Activated naive CD4-positive, alpha-beta T cell treated with anti-CD3 and anti-CD28 coated beads for 36 hours (primary cell): ENCODE measurements at regions not wholly inside any gene's neighbourhood (a gene's known extent, or its start where the extent isn't known, plus 50 kb on each side); places are given as distances from the start of the nearest gene placed in this dataset.
"Not testable (repeated sequence)": the region's sequence is repeated elsewhere in the genome, so short reads cannot be mapped to it uniquely, and the experiment has no call there.

Source experiments
- CTCF ChIA-PET: fragments of 350-600 bp; sonication (Branson Sonifier 250); formaldehyde crosslinking; loops from one replicate; lab custom pipeline; 2021; ENCODE audit warnings: antibody characterized with exemption; lab: Charles Lee
- DNase-seq: peaks from one replicate; pipeline ENCODE4 v3.0.0-alpha.2; 2020
- H3K27ac Mint-ChIP-seq: one replicate; pipeline ENCODE4 v1.8.0; 2021; ENCODE audit warnings: mild to moderate bottlenecking, mixed read lengths
- H3K27me3 Mint-ChIP-seq: one replicate; pipeline ENCODE4 v1.8.0; 2021; ENCODE audit warnings: low read depth, mixed read lengths
- H3K36me3 Mint-ChIP-seq: one replicate; pipeline ENCODE4 v1.8.0; 2021; ENCODE audit warnings: low read depth, mixed read lengths
- H3K4me1 Mint-ChIP-seq: one replicate; pipeline ENCODE4 v1.8.0; 2021; ENCODE audit warnings: low read depth, mixed read lengths
- H3K4me3 Mint-ChIP-seq: one replicate; pipeline ENCODE4 v1.8.0; 2021; ENCODE audit warnings: mild to moderate bottlenecking, moderate library complexity, mixed read lengths
- H3K9me3 Mint-ChIP-seq: one replicate; pipeline ENCODE4 v1.8.0; 2021; ENCODE audit warnings: mixed read lengths
- intact Hi-C: fragments of 100-400 bp; cut with micrococcal nuclease; formaldehyde crosslinking; loops from one replicate; pipeline ENCODE4 v1.15.1; 2023

DNA sequence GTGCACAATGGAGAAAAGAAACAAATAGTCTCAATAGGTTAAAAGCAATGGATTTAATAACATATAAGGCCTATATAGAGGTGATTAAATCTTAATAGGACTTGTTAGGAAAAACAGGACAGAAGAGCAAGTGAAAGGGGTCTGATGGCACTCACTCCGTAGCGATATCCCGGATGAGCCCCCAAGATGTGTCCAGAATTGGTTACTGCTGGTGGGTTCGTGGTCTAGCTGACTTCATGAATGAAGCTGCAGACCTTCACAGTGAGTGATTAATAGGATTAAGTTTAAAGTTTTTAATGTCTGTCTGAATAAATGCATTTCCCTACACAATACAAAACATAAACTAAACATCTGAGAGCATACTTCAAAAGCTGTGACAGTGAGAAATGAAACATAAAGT lies 110.4 kb upstream of the FAM174A start:
- no peaks in the 10 kb centered on the region for H3K27me3 Mint-ChIP-seq
- intact Hi-C loops: no loop called here
- no peak overlapping the region for H3K27ac Mint-ChIP-seq
- H3K9me3 Mint-ChIP-seq: peaks cover 14% of the 10 kb centered on the region
- H3K4me1 Mint-ChIP-seq: no peaks in the 10 kb centered on the region
- CTCF ChIA-PET: no interaction called here
- DNase-seq: no peak
- H3K36me3 Mint-ChIP-seq: peaks cover 5% of the 10 kb centered on the region
- no peak overlapping the region for H3K4me3 Mint-ChIP-seq

DNA sequence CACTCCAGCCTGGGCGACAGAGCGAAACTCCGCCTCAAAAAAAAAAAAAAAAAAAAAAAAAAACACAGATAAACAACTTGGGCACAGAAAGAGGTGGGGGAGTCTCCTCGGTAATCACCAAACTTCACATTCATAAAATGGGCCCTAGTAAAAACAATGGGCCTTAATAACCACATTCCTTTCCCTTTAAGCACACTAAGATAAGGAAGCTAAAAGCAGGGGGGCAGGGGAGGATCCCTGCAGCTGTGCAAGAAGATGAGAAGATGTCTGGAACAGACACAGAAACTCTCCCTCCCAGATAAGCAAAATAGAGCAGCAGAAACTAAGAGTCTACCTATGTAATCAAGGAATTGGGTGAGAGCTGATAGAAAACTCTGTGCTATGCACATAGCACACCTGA lies 111.2 kb upstream of the FAM174A start:
- H3K4me1 Mint-ChIP-seq: no peaks in the 10 kb centered on the region
- peaks cover 5% of the 10 kb centered on the region for H3K36me3 Mint-ChIP-seq
- H3K27ac Mint-ChIP-seq: no peak overlapping the region
- H3K9me3 Mint-ChIP-seq: peaks cover 14% of the 10 kb centered on the region
- intact Hi-C loops: no loop called here
- H3K4me3 Mint-ChIP-seq: no peak overlapping the region
- CTCF ChIA-PET: interaction anchor here (0.5 kb wide), 1 partner anchor 924 kb away, joined by 3 read pairs; no protein-coding TSS in a partner anchor
- no peak for DNase-seq
- H3K27me3 Mint-ChIP-seq: no peaks in the 10 kb centered on the region

DNA sequence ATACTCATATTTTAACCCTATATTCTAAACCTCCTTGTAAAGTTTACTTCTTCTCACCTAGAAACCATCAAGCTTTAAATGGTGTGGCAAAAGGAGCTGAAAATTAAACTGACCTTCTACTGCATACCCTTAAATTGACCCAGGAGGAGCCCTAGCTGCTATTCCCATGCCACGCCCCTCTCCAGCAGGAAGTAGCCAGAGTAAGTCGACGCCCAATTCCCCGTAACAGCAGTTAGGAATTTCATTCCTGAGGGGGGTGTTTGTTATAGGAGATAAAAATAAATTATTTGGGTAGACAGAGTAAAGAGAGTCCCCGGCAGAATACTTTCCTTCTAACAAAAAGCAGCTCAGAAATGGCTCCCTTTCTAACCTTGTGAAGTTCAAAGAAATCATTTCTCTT lies 111.8 kb upstream of the FAM174A start:
- H3K27me3 Mint-ChIP-seq: no peaks in the 10 kb centered on the region
- no peaks in the 10 kb centered on the region for H3K4me1 Mint-ChIP-seq
- no peak overlapping the region for H3K4me3 Mint-ChIP-seq
- peaks cover 14% of the 10 kb centered on the region for H3K9me3 Mint-ChIP-seq
- H3K27ac Mint-ChIP-seq: no peak overlapping the region
- DNase-seq: no peak
- H3K36me3 Mint-ChIP-seq: peaks cover 5% of the 10 kb centered on the region
- CTCF ChIA-PET: no interaction called here
- intact Hi-C loops: no loop called here

DNA sequence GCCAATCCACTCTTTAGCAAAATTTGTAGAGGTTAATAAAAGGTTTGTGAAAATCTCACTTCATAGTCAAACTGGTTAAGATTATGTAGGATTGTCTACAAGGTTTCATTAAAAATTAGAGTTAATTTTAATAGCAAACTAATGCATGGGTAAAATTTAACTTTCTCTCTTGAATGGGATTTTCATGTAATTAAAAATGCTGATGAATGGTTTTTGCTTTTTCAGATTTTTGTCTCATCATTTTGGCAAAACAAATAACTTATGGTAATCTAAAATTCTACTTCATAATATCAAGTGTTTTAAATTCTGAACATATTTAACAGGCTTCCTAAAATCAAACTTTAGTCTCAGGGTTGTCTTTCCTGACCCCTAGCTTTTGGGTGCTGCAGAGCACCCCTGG lies 113.8 kb upstream of the FAM174A start:
- intact Hi-C loops: no loop called here
- no peak overlapping the region for H3K27ac Mint-ChIP-seq
- CTCF ChIA-PET: no interaction called here
- H3K9me3 Mint-ChIP-seq: peaks cover 14% of the 10 kb centered on the region
- H3K36me3 Mint-ChIP-seq: peaks cover 5% of the 10 kb centered on the region
- DNase-seq: no peak
- no peaks in the 10 kb centered on the region for H3K4me1 Mint-ChIP-seq
- no peak overlapping the region for H3K4me3 Mint-ChIP-seq
- no peaks in the 10 kb centered on the region for H3K27me3 Mint-ChIP-seq

DNA sequence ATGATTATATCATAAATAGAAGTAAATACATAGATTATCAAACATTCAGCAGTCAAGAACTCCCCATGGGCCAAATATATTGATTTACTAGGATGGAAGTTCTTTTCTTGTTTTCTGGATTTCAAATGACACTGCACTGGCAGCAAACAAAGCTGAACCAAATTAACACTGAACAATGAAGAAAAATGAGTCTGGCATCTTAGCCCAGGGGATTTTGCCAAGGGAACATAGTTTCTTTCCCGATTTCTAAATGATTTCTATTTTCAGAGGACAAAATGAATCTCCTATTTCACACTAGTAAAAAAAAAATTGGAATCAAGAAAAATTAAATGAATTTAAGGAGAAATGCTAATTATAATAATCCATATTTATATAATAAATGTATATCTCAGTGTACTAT lies 116.9 kb upstream of the FAM174A start:
- Mint-ChIP-seq H3K36me3 (no peaks in the 10 kb centered on the region), H3K27ac (no peak overlapping the region), H3K4me1 (no peaks in the 10 kb centered on the region), H3K27me3 (no peaks in the 10 kb centered on the region), H3K9me3 (no peaks in the 10 kb centered on the region), H3K4me3 (no peak overlapping the region)
- intact Hi-C loops: no loop called here
- no peak for DNase-seq
- CTCF ChIA-PET: no interaction called here

DNA sequence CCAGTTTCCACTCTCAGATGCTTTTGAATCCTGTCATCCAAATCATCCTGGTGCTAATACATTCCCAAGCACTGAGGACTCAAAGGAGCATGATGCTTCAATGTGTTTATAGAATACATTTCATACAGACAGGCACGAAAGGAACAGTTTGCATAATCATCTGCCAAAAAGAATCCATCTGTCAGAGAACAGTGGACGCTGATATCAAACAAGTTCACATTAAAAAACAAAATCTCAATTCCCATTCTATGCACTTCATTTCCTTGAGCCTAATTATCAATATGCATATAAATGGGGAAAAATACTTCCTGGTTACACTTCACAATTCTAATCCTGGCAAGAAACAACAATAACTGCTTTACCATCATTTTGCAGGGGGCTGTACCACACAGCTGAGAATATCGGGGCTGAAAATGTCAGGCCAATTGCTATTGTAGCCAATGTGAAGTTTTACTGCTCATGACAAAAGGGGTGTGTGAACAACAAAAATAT lies 125.5 kb upstream of the FAM174A start:
- intact Hi-C loops: no loop called here
- Mint-ChIP-seq H3K27me3 (no peaks in the 10 kb centered on the region), H3K36me3 (no peaks in the 10 kb centered on the region), H3K27ac (no peak overlapping the region), H3K4me3 (no peak overlapping the region), H3K9me3 (no peaks in the 10 kb centered on the region), H3K4me1 (no peaks in the 10 kb centered on the region)
- CTCF ChIA-PET: no interaction called here
- no peak for DNase-seq

DNA sequence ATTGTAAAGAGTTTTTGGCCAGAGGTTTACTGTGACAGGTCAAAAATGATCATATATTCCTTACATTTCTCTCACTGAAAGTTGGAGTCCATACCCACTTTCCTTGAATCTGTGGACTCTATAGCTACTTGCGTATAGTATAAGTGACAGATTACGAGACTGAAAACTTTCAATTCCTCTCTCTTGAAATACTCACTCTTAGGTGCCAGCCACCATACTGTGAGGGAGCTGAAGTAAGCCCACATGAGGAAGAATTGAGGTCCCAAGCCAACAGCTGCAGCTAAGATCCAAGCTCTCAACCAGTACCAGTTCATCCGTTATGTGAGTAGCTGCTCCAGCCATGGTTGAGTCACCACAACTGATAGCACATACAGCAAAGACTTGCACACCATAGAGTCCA lies 128.1 kb upstream of the FAM174A start:
- no peaks in the 10 kb centered on the region for H3K4me1 Mint-ChIP-seq
- no peak for DNase-seq
- CTCF ChIA-PET: no interaction called here
- H3K27ac Mint-ChIP-seq: no peak overlapping the region
- H3K9me3 Mint-ChIP-seq: no peaks in the 10 kb centered on the region
- intact Hi-C loops: no loop called here
- H3K4me3 Mint-ChIP-seq: no peak overlapping the region
- H3K27me3 Mint-ChIP-seq: peaks cover under 1% of the 10 kb centered on the region
- no peaks in the 10 kb centered on the region for H3K36me3 Mint-ChIP-seq

DNA sequence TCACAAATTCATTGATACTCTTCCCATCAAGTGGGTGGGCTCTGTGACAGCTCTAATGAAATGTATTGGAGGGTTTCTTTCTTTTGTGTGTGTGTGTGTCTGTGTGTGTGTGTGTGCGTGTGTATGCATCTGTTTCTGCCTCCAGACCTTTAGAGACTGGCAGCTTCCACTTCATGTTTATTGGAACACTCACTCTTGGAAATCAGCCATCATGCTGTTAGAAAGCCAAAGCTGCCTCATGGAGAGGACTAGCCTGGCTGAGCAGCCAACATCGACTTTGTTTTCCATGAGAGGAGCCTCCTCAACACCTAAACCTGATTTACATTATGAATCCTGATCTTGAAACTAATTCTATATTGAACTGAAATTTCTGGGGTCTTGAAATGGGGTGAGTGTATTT lies 128.5 kb upstream of the FAM174A start:
- CTCF ChIA-PET: no interaction called here
- Mint-ChIP-seq H3K4me3 (no peak overlapping the region), H3K9me3 (no peaks in the 10 kb centered on the region), H3K36me3 (no peaks in the 10 kb centered on the region), H3K4me1 (no peaks in the 10 kb centered on the region), H3K27ac (no peak overlapping the region), H3K27me3 (peaks cover 2% of the 10 kb centered on the region)
- no peak for DNase-seq
- intact Hi-C loops: no loop called here

DNA sequence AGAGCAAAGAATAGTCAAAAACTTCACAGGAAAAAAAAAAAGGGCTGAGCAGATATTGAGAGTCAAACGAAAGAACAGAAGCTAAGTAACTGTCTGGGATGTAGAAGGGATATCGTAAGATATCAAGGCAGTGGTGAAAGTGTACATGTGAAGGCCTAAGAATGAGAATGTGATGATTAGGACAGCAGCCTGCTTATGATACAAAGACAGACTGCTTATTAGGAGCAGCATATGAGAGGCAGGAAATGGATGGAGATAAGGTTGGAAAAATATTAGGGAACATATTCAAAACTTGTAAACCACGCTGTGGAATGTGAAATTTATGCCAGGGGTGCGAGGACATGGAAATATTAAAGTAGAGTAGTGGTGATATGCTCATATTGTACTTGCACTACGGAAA lies 133.1 kb upstream of the FAM174A start:
- CTCF ChIA-PET: no interaction called here
- Mint-ChIP-seq H3K4me3 (no peak overlapping the region), H3K27me3 (peaks cover 2% of the 10 kb centered on the region), H3K27ac (no peak overlapping the region), H3K36me3 (no peaks in the 10 kb centered on the region), H3K9me3 (no peaks in the 10 kb centered on the region), H3K4me1 (no peaks in the 10 kb centered on the region)
- intact Hi-C loops: no loop called here
- no peak for DNase-seq

DNA sequence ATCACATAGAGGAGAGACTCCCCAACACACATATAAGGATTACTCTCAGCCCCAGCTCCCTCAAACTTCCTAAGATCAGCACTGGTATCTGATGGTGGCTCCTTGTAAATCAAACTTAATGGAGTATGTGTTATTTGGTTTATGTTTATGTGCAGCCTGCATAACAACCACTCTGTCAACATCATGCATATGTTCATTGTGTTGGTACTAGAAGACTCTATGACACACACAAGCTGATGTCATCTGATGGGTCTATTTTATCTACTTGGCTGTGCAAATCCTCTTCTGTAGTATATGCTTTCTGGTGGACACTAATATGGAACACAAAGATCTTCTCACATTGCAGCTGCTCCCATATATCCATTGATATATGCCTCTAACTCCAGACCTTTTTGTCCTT lies 134.0 kb upstream of the FAM174A start:
- no peaks in the 10 kb centered on the region for H3K4me1 Mint-ChIP-seq
- intact Hi-C loops: no loop called here

DNA sequence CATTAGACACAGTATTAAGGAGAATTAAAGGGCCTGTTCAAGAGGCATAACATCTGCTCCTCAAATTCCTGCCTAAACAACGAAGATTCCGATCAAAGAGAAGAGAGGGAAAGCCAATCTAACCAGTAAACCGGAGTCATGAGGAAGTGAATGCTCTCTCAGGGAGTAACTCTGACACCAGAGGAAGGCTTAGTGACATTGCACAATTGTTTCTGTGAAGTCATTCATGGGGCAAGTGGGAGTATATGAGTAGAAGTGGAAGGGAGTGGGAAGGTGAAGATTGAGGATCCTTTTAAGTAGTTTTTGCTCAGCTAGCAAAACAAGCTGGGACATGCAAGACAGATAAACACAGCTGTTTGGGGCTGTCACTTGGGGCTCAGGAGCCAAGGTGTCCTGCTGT lies 136.4 kb upstream of the FAM174A start:
- H3K4me3 Mint-ChIP-seq, DNase-seq, intact Hi-C loops, H3K4me1 Mint-ChIP-seq, H3K27me3 Mint-ChIP-seq, H3K27ac Mint-ChIP-seq, CTCF ChIA-PET, H3K9me3 Mint-ChIP-seq, H3K36me3 Mint-ChIP-seq: not testable (repeated sequence)

More for the DNA sequence above, 134.0 kb upstream of the FAM174A start:
- Mint-ChIP-seq H3K27ac (no peak overlapping the region), H3K27me3 (peaks cover 2% of the 10 kb centered on the region), H3K36me3 (no peaks in the 10 kb centered on the region), H3K4me3 (no peak overlapping the region), H3K9me3 (no peaks in the 10 kb centered on the region)
- CTCF ChIA-PET: no interaction called here
- no peak for DNase-seq

DNA sequence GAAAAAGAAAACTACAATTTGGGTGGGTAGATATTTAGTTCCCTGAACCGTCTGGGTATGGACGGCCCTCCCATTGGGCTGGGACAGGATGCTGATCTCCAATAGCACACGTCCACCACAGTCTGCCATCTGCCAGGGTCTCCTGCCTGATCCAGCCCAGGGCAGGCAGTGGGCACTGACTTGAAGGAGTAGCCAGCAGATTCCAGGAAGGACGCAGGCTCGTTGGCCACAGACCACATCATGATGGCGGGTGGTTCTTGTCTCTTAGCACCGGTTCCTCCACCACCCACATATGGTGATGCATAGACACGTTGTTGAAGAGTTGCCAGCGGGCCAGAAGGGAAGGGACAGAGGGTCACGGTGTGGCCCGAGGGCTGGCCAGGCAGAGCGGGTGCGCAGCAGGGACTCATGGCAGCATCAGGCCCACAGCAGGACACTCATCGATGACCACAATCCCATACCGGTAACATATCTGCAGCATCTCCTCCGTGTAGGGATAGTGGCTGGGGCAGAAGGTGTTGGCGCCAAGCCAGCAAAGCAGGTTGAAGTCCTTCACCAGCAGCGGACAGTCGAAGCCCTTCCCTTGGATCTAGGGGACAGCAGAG lies 155.8 kb upstream of the FAM174A start:
- CTCF ChIA-PET, H3K4me3 Mint-ChIP-seq, intact Hi-C loops, H3K27ac Mint-ChIP-seq, H3K36me3 Mint-ChIP-seq, H3K4me1 Mint-ChIP-seq, H3K9me3 Mint-ChIP-seq, H3K27me3 Mint-ChIP-seq, DNase-seq: not testable (repeated sequence)

DNA sequence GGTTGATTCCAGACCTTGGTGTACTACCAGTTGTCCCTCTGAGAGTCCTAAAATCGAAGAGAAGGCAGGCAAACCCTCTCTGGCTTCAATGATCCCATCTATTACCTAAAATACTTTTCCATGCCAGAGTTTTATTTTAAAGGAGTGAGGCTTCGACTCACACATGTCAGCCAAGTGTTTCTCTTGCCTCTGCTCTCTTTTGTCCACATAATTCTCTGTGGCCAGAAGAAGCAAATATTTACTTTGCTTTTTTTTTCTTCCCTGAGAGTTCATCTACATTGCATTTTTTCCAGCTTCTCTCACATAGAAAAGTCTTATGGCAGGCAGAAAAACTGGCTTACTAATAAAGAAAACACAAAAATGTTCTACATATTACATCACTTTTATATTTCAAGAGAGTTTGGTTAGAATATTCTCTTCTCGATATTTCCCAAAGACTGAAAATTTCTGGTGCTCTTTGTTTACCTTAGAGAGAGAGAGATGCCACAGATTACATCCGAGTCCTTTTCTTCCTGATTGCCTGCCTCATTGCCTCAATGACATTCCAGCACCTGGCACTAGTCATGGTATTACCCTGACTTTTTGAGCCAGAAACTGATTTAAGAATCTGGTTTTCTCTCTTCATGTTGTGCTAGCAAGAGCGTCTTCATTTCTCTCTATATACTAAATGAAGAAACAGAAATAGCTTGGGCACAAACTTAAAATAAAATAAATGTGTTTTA lies 170.3 kb upstream of the FAM174A start:
- DNase-seq, H3K27ac Mint-ChIP-seq, H3K9me3 Mint-ChIP-seq, H3K4me3 Mint-ChIP-seq, H3K27me3 Mint-ChIP-seq, intact Hi-C loops, H3K36me3 Mint-ChIP-seq, H3K4me1 Mint-ChIP-seq, CTCF ChIA-PET: not testable (repeated sequence)
